Activated CD4-positive, alpha-beta memory T cell treated with anti-CD3 and anti-CD28 coated beads, Interleukin-2, amount 10 ng/mL, durations not matched to agents 7 days and 5 days (primary cell): ENCODE measurements at regions not wholly inside any gene's neighbourhood (a gene's known extent, or its start where the extent isn't known, plus 50 kb on each side); places are given as distances from the start of the nearest gene placed in this dataset.

Source experiments
- CTCF ChIA-PET: fragments of 350-600 bp; sonication (Branson Sonifier 250); formaldehyde crosslinking; loops from one replicate; lab custom pipeline; 2021; ENCODE audit warnings: antibody characterized with exemption, inconsistent platforms; lab: Charles Lee
- POLR2A ChIA-PET: fragments of 350-600 bp; sonication (Branson Sonifier 250); formaldehyde crosslinking; loops from one replicate; lab custom pipeline; 2021; ENCODE audit warnings: antibody characterized with exemption; lab: Charles Lee
- DNase-seq: peaks from one replicate; pipeline ENCODE4 v3.0.0-alpha.2; 2020
- H3K27ac Mint-ChIP-seq: one replicate; pipeline ENCODE4 v1.8.0; 2021; ENCODE audit warnings: mild to moderate bottlenecking, mixed read lengths
- H3K27me3 Mint-ChIP-seq: one replicate; pipeline ENCODE4 v1.8.0; 2021; ENCODE audit warnings: mixed read lengths
- H3K36me3 Mint-ChIP-seq: one replicate; pipeline ENCODE4 v1.8.0; 2021; ENCODE audit warnings: low read depth, mixed read lengths
- H3K4me1 Mint-ChIP-seq: one replicate; pipeline ENCODE4 v1.8.0; 2021; ENCODE audit warnings: mixed read lengths
- H3K4me3 Mint-ChIP-seq: one replicate; pipeline ENCODE4 v1.8.0; 2021; ENCODE audit warnings: mild to moderate bottlenecking, mixed read lengths
- H3K9me3 Mint-ChIP-seq: one replicate; pipeline ENCODE4 v1.8.0; 2021; ENCODE audit warnings: mixed read lengths

GRCh38 chr5:167649471-167649870, 642.0 kb upstream of the WWC1 start:
- DNase-seq, result no peak
- Mint-ChIP-seq H3K9me3 (no peaks in the 10 kb centered on the region), H3K4me1 (no peaks in the 10 kb centered on the region), H3K36me3 (no peaks in the 10 kb centered on the region), H3K4me3 (no peak overlapping the region), H3K27me3 (no peaks in the 10 kb centered on the region), H3K27ac (no peak overlapping the region)
- CTCF ChIA-PET, result no interaction called here
- POLR2A ChIA-PET, result no interaction called here

DNA sequence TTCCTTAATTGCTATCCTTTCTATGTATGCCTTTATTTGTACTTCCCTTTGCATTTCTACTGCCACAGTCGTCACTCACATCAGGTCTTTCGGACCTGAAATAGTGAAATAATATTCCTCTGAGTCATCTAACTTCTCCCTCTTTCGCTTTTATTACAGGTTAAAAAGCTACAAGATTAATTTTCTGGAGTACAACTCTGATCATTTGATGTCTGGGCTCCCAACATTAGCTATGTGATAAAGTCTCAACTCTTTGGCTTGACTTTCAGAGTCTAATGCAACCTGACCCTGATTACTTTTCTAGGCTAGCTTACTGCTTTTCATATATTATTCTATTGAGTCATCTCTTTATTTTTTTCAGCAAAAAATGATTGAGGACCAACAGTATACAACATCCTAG, 638.8 kb upstream of the WWC1 start:
- no peak overlapping the region for H3K4me3 Mint-ChIP-seq
- no peaks in the 10 kb centered on the region for H3K27me3 Mint-ChIP-seq
- H3K9me3 Mint-ChIP-seq, result no peaks in the 10 kb centered on the region
- H3K36me3 Mint-ChIP-seq, result no peaks in the 10 kb centered on the region
- ChIA-PET CTCF (no interaction called here), POLR2A (no interaction called here)
- H3K4me1 Mint-ChIP-seq, result no peaks in the 10 kb centered on the region
- no peak for DNase-seq
- H3K27ac Mint-ChIP-seq, result no peak overlapping the region

DNA sequence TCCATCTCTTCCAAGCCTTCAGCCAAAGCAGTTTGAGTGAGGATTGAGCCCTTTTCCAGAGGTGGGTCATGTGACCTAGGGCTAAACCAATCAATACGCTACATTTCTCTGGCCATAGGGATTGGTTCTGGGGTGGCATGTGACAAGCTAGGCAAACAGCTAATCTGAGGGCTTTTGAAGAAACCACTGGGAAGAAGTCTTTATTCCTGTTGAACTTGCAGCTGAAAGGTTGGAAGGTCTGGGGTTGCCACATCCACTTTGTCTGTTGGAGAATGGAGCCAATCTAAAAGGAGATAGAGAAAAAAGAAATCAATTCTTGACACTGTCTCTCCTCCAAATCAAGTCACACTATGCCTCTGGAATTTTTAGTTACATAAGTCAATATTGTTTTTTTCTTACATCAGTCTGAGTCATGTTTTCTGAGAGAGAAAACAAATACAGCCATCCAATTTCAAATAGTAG, 637.8 kb upstream of the WWC1 start:
- Mint-ChIP-seq H3K36me3 (no peaks in the 10 kb centered on the region), H3K27ac (no peak overlapping the region), H3K4me3 (no peak overlapping the region), H3K4me1 (no peaks in the 10 kb centered on the region), H3K9me3 (no peaks in the 10 kb centered on the region), H3K27me3 (no peaks in the 10 kb centered on the region)
- CTCF ChIA-PET, result no interaction called here
- POLR2A ChIA-PET, result no interaction called here
- DNase-seq, result no peak

DNA sequence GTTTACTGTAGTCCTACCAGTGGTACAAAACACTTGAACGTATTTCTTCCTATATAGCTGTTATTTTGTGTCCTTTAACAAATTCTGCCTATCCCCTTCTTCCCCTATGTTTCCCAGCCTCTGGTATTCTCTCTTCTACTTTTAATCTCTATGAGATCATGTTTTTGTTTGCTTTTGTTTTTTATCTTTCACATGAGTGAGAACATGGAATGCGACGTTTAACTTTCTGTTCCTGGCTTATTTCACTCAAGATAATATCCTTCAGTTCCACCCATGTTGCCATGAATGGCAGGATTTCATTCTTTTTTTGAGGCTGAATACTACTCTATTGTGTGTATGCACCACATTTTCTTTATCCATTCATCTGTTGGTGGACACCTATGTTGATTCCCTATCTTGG, 634.4 kb upstream of the WWC1 start:
- DNase-seq, result no peak
- POLR2A ChIA-PET, result no interaction called here
- no peaks in the 10 kb centered on the region for H3K36me3 Mint-ChIP-seq
- no peaks in the 10 kb centered on the region for H3K9me3 Mint-ChIP-seq
- H3K27me3 Mint-ChIP-seq, result no peaks in the 10 kb centered on the region
- CTCF ChIA-PET, result no interaction called here
- H3K27ac Mint-ChIP-seq, result no peak overlapping the region
- no peaks in the 10 kb centered on the region for H3K4me1 Mint-ChIP-seq
- H3K4me3 Mint-ChIP-seq, result no peak overlapping the region

- Mint-ChIP-seq H3K27me3 (no peaks in the 10 kb centered on the region), H3K27ac (no peak overlapping the region), H3K4me1 (no peaks in the 10 kb centered on the region), H3K36me3 (no peaks in the 10 kb centered on the region), H3K4me3 (no peak overlapping the region), H3K9me3 (no peaks in the 10 kb centered on the region)
- DNase-seq, result no peak
- ChIA-PET POLR2A (no interaction called here), CTCF (no interaction called here)
Measured at GRCh38 chr5:167658889-167659288, 632.6 kb upstream of the WWC1 start.

GRCh38 chr5:167661605-167662004, 629.8 kb upstream of the WWC1 start:
- Mint-ChIP-seq H3K4me3 (no peak overlapping the region), H3K4me1 (no peaks in the 10 kb centered on the region), H3K27ac (no peak overlapping the region), H3K9me3 (no peaks in the 10 kb centered on the region), H3K27me3 (no peaks in the 10 kb centered on the region), H3K36me3 (no peaks in the 10 kb centered on the region)
- ChIA-PET CTCF (no interaction called here), POLR2A (no interaction called here)
- DNase-seq, result no peak

DNA sequence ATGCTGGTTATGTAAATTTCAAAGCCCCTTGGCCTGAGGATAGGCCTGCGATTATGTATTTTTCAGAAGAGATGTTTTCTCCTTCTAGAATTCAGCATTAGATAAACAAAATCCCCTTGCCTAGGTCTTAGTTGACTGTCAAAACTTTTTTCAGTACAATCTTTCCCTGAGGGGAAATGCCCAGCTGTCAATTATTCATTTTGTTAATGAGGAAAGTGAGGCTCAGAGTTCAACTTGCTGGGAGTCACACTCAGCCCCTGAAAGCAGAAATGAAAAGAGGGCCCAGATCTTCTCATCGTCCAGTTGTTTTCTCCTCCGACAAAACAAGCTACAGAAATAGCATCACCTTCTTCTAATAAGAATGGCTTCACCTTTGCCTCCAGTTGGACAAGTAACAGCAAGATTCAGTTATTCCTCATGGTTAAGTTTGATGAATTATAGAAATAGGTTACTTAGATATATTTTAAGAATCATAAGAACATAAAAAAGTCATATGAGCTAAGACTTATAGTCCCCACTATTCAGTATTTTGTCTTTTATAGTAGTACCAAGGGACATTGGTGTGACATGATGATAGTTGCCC, 627.1 kb upstream of the WWC1 start:
- no peaks in the 10 kb centered on the region for H3K27me3 Mint-ChIP-seq
- no peaks in the 10 kb centered on the region for H3K9me3 Mint-ChIP-seq
- H3K27ac Mint-ChIP-seq, result no peak overlapping the region
- POLR2A ChIA-PET, result no interaction called here
- H3K4me1 Mint-ChIP-seq, result no peaks in the 10 kb centered on the region
- no peak overlapping the region for H3K4me3 Mint-ChIP-seq
- CTCF ChIA-PET, result no interaction called here
- DNase-seq, result no peak
- no peaks in the 10 kb centered on the region for H3K36me3 Mint-ChIP-seq

GRCh38 chr5:167665841-167666375, 625.5 kb upstream of the WWC1 start:
- ChIA-PET CTCF (no interaction called here), POLR2A (no interaction called here)
- Mint-ChIP-seq H3K36me3 (no peaks in the 10 kb centered on the region), H3K27me3 (no peaks in the 10 kb centered on the region), H3K27ac (no peak overlapping the region), H3K4me1 (no peaks in the 10 kb centered on the region), H3K9me3 (no peaks in the 10 kb centered on the region), H3K4me3 (no peak overlapping the region)
- no peak for DNase-seq

- Mint-ChIP-seq H3K4me3 (no peak overlapping the region), H3K27ac (no peak overlapping the region), H3K27me3 (no peaks in the 10 kb centered on the region), H3K9me3 (peaks cover 2% of the 10 kb centered on the region), H3K36me3 (no peaks in the 10 kb centered on the region), H3K4me1 (no peaks in the 10 kb centered on the region)
- ChIA-PET CTCF (no interaction called here), POLR2A (no interaction called here)
- no peak for DNase-seq
Measured at GRCh38 chr5:167671176-167671575, 620.3 kb upstream of the WWC1 start.

DNA sequence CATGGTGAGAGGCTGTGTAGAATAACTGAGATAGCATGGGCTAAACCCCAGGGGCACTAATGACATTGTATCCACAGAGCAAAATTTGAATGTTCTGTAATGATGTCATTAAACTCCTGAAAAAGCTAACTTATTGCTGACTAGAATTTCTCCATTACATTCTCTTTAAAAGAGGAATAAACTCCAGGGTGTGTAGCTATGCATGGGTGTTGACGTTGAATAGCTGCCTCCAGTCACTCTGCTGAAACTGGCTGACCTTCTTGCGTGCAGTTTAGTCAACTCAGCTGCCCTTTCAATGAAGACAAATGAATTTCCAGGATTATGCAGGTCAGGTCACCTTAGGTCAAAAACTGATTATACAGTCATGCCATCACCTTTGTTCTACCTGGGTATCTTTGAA, 617.5 kb upstream of the WWC1 start:
- Mint-ChIP-seq H3K36me3 (no peaks in the 10 kb centered on the region), H3K4me3 (no peak overlapping the region), H3K27ac (no peak overlapping the region), H3K4me1 (no peaks in the 10 kb centered on the region), H3K9me3 (peaks cover 2% of the 10 kb centered on the region), H3K27me3 (no peaks in the 10 kb centered on the region)
- CTCF ChIA-PET, result no interaction called here
- DNase-seq, result no peak
- POLR2A ChIA-PET, result no interaction called here

GRCh38 chr5:167678481-167678880, 613.0 kb upstream of the WWC1 start:
- Mint-ChIP-seq H3K4me1 (no peaks in the 10 kb centered on the region), H3K4me3 (no peak overlapping the region), H3K9me3 (peaks cover 2% of the 10 kb centered on the region), H3K27me3 (no peaks in the 10 kb centered on the region), H3K27ac (no peak overlapping the region), H3K36me3 (no peaks in the 10 kb centered on the region)
- ChIA-PET POLR2A (no interaction called here), CTCF (no interaction called here)
- DNase-seq, result no peak

GRCh38 chr5:167684251-167684650, 607.2 kb upstream of the WWC1 start:
- ChIA-PET POLR2A (no interaction called here), CTCF (no interaction called here)
- no peak for DNase-seq
- H3K4me1 Mint-ChIP-seq, result no peaks in the 10 kb centered on the region
- H3K27me3 Mint-ChIP-seq, result no peaks in the 10 kb centered on the region
- H3K27ac Mint-ChIP-seq, result no peak overlapping the region
- H3K4me3 Mint-ChIP-seq, result no peak overlapping the region
- no peaks in the 10 kb centered on the region for H3K9me3 Mint-ChIP-seq
- no peaks in the 10 kb centered on the region for H3K36me3 Mint-ChIP-seq

DNA sequence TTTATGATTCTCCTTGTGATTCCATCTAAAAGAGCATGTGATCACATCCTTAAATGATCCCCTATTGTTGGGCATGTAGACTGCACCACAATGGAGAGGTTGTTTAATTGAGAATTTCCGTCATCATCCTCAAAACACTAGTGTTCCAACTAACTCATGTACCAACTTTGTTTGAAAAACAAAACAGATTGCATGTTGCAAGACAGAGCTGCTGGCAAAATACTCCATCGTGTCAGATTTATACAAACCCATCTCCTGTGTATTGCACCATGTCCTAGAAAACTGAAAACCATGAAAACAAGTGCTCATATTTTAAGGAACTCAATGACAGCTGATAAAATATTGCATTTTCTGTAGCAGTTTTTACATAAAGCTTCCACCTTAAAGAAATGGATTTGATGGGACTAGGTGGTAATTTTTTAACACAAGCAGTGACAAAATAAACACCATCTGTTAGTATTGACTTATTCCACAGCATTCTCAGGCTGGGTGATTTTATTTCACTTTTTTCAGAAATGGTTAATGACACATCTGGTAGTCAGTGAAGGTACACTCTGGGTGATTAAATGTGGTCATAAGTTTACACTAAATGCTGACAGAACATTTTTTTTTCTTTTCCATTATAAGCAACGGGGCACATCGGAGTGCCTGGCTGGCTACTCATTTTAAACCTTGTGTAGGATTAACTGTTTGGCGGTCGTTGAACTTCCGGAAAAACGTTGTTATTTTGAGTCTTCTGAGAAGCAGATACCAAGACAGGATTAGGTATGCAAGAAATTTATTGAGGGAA, 602.9 kb upstream of the WWC1 start:
- Mint-ChIP-seq H3K4me3 (no peak overlapping the region), H3K27ac (no peak overlapping the region), H3K4me1 (no peaks in the 10 kb centered on the region), H3K36me3 (no peaks in the 10 kb centered on the region), H3K27me3 (no peaks in the 10 kb centered on the region), H3K9me3 (no peaks in the 10 kb centered on the region)
- ChIA-PET POLR2A (no interaction called here), CTCF (no interaction called here)
- DNase-seq, result no peak
